ENCODE measurements at regions not wholly inside any gene's neighbourhood (a gene's known extent, or its start where the extent isn't known, plus 50 kb on each side); places are given as distances from the start of the nearest gene placed in this dataset.
A peak's percentile ranks its signal among the peaks of the same experiment; 100 is the strongest.
"Not testable (repeated sequence)": the region's sequence is repeated elsewhere in the genome, so short reads cannot be mapped to it uniquely, and the experiment has no call there.

DNA sequence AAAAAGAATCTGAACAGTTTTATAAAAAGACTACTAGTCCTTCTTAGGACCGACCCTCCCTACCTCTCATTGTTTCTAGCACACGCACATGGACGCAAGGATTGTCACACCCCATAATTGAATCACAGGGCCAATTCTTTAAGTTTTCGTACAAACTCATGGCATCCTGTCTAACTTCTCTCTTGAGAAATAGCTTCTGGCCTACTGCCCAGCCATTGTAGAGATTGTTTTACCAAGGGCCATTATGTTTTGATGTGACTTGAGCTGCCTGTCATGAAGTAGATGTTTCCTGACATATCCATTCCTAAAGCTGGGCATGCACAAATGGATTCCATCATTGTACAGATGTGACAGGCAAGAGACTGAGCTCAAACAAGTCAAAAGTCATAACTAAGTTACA, 1672.1 kb upstream of the C9orf72 start:
- Histone ChIP-seq H3K4me2 (ENCODE audit: low read depth, low read length, poor library complexity, severe bottlenecking) (no peak overlapping the region), H4K20me1 (ENCODE audit: insufficient read depth, low read length, poor library complexity, severe bottlenecking) (no peaks in the 10 kb centered on the region), H3K9me3 (ENCODE audit: insufficient read depth, low read depth, low read length) (no peaks in the 10 kb centered on the region)

DNA sequence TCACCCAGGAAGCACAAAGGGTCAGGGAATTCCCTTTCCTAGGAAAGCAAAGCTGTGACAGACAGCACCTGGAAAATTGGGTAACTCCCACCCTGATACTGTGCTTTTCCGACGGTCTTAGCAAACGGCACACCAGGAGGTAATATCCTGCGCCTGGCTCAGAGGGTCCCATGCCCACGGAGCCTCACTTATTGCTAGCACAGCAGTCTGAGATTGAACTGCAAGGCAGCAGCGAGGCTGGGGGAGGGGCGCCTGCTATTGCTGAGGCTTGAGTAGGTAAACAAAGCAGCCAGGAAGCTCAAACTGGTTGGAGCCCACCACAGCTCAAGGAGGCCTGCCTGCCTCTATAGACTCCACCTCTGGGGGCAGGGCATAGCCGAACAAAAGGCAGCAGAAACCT, 1697.1 kb upstream of the C9orf72 start:
- H3K4me3 ChIP-seq (ENCODE audit: low read length, poor library complexity, severe bottlenecking); H3K79me2 ChIP-seq (ENCODE audit: insufficient read depth, low read length); H3K4me1 ChIP-seq (ENCODE audit: insufficient read depth, low read length, poor library complexity, severe bottlenecking); H3K36me3 ChIP-seq (ENCODE audit: insufficient read depth, low read length); H3K9me2 ChIP-seq (replicated peaks; ENCODE audit: low read depth, low read length); H3K4me2 ChIP-seq (ENCODE audit: low read depth, low read length, poor library complexity, severe bottlenecking); H3K9me3 ChIP-seq (ENCODE audit: insufficient read depth, low read depth, low read length); H4K20me1 ChIP-seq (ENCODE audit: insufficient read depth, low read length, poor library complexity, severe bottlenecking); H2AFZ ChIP-seq (ENCODE audit: low read length); H3F3A ChIP-seq (ENCODE audit: low read depth); H3K27me3 ChIP-seq (ENCODE audit: insufficient read depth, low read length, poor library complexity, severe bottlenecking); H3K9ac ChIP-seq (ENCODE audit: low read depth, low read length, poor library complexity, severe bottlenecking): not testable (repeated sequence)

More for the DNA sequence above, 1672.1 kb upstream of the C9orf72 start:
- no peak overlapping the region for H3K4me3 ChIP-seq (ENCODE audit: low read length, poor library complexity, severe bottlenecking)
- H3K9me2 ChIP-seq (replicated peaks; ENCODE audit: low read depth, low read length): no peaks in the 10 kb centered on the region
- H3K4me1 ChIP-seq (ENCODE audit: insufficient read depth, low read length, poor library complexity, severe bottlenecking): no peaks in the 10 kb centered on the region
- no peak overlapping the region for H2AFZ ChIP-seq (ENCODE audit: low read length)
- no peaks in the 10 kb centered on the region for H3K36me3 ChIP-seq (ENCODE audit: insufficient read depth, low read length)
- TF ChIP-seq EZH2phosphoT487 (IDR thresholded peaks at IDR 0.05; ENCODE audit: borderline replicate concordance): no peak
- TF ChIP-seq, protein P1, sequence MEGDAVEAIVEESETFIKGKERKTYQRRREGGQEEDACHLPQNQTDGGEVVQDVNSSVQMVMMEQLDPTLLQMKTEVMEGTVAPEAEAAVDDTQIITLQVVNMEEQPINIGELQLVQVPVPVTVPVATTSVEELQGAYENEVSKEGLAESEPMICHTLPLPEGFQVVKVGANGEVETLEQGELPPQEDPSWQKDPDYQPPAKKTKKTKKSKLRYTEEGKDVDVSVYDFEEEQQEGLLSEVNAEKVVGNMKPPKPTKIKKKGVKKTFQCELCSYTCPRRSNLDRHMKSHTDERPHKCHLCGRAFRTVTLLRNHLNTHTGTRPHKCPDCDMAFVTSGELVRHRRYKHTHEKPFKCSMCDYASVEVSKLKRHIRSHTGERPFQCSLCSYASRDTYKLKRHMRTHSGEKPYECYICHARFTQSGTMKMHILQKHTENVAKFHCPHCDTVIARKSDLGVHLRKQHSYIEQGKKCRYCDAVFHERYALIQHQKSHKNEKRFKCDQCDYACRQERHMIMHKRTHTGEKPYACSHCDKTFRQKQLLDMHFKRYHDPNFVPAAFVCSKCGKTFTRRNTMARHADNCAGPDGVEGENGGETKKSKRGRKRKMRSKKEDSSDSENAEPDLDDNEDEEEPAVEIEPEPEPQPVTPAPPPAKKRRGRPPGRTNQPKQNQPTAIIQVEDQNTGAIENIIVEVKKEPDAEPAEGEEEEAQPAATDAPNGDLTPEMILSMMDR (conservative IDR thresholded peaks at IDR 0.05; ENCODE audit: low read length): no peak
- H3K27me3 ChIP-seq (ENCODE audit: insufficient read depth, low read length, poor library complexity, severe bottlenecking): no peaks in the 10 kb centered on the region
- H3F3A ChIP-seq (ENCODE audit: low read depth): no peaks in the 10 kb centered on the region
- no peak overlapping the region for H3K9ac ChIP-seq (ENCODE audit: low read depth, low read length, poor library complexity, severe bottlenecking)
- H3K79me2 ChIP-seq (ENCODE audit: insufficient read depth, low read length): no peaks in the 10 kb centered on the region

DNA sequence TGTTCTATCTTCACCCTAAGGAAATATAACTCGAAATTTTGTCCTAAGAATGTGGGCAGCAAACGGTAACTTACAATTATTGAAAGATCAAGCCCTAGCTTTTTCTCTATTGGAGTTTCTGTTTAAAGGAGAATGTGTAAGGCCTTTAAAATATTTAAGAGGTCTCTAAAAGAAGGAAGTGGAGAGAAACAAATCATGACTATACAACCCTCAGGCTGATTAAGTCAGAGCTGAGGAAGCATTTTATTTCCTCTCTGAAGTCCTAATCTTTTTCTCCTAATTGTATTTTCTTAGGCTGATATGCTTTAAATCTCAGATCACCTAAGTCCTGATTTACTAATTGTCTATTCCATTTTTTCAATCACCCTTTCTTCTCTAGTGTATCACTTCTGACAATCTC, 1708.8 kb upstream of the C9orf72 start:
- no peak for TF ChIP-seq EZH2phosphoT487 (IDR thresholded peaks at IDR 0.05; ENCODE audit: borderline replicate concordance)
- TF ChIP-seq, protein P1 (conservative IDR thresholded peaks at IDR 0.05; ENCODE audit: low read length): no peak
- no peaks in the 10 kb centered on the region for H3K9me3 ChIP-seq (ENCODE audit: insufficient read depth, low read depth, low read length)
- no peaks in the 10 kb centered on the region for H3K79me2 ChIP-seq (ENCODE audit: insufficient read depth, low read length)
- H3K4me1 ChIP-seq (ENCODE audit: insufficient read depth, low read length, poor library complexity, severe bottlenecking): no peaks in the 10 kb centered on the region
- no peak overlapping the region for H3K4me3 ChIP-seq (ENCODE audit: low read length, poor library complexity, severe bottlenecking)
- H3K9ac ChIP-seq (ENCODE audit: low read depth, low read length, poor library complexity, severe bottlenecking): no peak overlapping the region
- no peaks in the 10 kb centered on the region for H3F3A ChIP-seq (ENCODE audit: low read depth)
- H2AFZ ChIP-seq (ENCODE audit: low read length): no peak overlapping the region
- H4K20me1 ChIP-seq (ENCODE audit: insufficient read depth, low read length, poor library complexity, severe bottlenecking): no peaks in the 10 kb centered on the region
- H3K9me2 ChIP-seq (replicated peaks; ENCODE audit: low read depth, low read length): no peaks in the 10 kb centered on the region
- H3K4me2 ChIP-seq (ENCODE audit: low read depth, low read length, poor library complexity, severe bottlenecking): no peak overlapping the region
- no peaks in the 10 kb centered on the region for H3K36me3 ChIP-seq (ENCODE audit: insufficient read depth, low read length)
- H3K27me3 ChIP-seq (ENCODE audit: insufficient read depth, low read length, poor library complexity, severe bottlenecking): no peaks in the 10 kb centered on the region

DNA sequence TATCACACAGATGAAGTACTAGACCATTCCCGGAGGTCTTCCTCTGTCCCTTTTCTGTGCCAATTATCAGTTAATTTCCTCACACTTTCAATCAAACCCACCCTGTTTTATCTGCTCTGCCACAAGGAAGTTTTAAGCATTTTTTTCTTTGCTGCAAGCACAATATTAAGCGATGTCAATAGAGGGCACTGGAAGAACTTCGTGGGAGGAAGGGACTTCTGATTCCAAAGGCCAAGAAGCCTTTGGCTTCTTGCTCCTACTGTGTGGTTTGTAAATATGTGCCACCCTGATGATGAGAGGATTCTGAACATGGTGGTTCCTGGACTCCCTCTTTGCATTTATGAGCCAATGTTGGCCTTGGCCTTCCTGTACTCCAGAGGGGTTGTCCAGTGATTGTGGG, 1712.5 kb upstream of the C9orf72 start:
- Histone ChIP-seq H3F3A (ENCODE audit: low read depth) (no peaks in the 10 kb centered on the region), H2AFZ (ENCODE audit: low read length) (no peak overlapping the region), H3K4me2 (ENCODE audit: low read depth, low read length, poor library complexity, severe bottlenecking) (no peak overlapping the region), H4K20me1 (ENCODE audit: insufficient read depth, low read length, poor library complexity, severe bottlenecking) (no peaks in the 10 kb centered on the region), H3K27me3 (ENCODE audit: insufficient read depth, low read length, poor library complexity, severe bottlenecking) (no peaks in the 10 kb centered on the region), H3K9me3 (ENCODE audit: insufficient read depth, low read depth, low read length) (no peaks in the 10 kb centered on the region), H3K4me3 (ENCODE audit: low read length, poor library complexity, severe bottlenecking) (no peak overlapping the region), H3K9ac (ENCODE audit: low read depth, low read length, poor library complexity, severe bottlenecking) (no peak overlapping the region), H3K36me3 (ENCODE audit: insufficient read depth, low read length) (no peaks in the 10 kb centered on the region), H3K9me2 (replicated peaks; ENCODE audit: low read depth, low read length) (no peaks in the 10 kb centered on the region), H3K79me2 (ENCODE audit: insufficient read depth, low read length) (no peaks in the 10 kb centered on the region), H3K4me1 (ENCODE audit: insufficient read depth, low read length, poor library complexity, severe bottlenecking) (no peaks in the 10 kb centered on the region)
- no peak for TF ChIP-seq EZH2phosphoT487 (IDR thresholded peaks at IDR 0.05; ENCODE audit: borderline replicate concordance)
- TF ChIP-seq, protein P1 (conservative IDR thresholded peaks at IDR 0.05; ENCODE audit: low read length): peak; percentile 39; the same call in 1 of the 2 replicates

Measured in Loucy (cell line).